ENCODE measurements at regions not wholly inside any gene's neighbourhood (a gene's known extent, or its start where the extent isn't known, plus 50 kb on each side); places are given as distances from the start of the nearest gene placed in this dataset.
A peak's percentile ranks its signal among the peaks of the same experiment; 100 is the strongest.

DNA sequence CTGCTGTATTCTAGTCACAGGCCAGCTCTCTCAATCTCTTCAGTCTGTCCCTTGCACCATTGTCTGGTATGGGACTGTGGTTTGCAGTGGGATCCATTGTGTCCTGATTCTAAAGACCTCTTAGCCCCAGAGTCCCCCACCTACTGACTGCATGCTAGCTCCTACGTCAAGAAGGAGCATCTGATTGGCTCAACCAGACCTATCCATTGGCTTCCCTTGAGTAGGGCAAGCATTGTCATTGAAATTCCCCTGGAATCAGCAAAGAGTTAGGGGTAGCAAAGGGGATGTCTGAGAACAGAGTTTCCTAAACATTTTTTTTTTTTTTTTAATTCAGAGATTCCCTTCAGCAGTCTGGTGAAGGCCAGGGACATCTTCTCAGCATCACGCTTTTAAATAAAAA lies 175.3 kb upstream of the MPHOSPH6 start:
- no peak for DNase-seq

DNA sequence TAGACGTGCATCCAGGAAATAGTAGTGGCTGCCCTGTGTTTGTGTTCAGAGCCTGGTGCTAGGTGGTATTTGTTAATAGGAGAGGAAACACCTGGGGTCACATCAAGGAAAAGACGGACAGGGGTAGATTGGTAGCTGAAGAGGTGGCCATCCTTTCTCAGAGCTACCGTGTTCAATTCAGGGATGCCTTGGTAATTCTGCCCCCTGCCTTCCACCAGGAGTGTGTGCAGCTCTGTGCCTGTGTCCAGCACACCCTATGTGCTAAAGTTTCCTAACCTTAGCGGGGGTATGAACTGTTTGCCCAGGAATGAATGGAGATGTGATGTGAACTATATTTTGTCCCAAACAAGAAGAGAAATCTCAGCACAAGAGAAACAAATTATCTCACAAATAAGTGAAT lies 174.1 kb upstream of the MPHOSPH6 start:
- no peak for DNase-seq

DNA sequence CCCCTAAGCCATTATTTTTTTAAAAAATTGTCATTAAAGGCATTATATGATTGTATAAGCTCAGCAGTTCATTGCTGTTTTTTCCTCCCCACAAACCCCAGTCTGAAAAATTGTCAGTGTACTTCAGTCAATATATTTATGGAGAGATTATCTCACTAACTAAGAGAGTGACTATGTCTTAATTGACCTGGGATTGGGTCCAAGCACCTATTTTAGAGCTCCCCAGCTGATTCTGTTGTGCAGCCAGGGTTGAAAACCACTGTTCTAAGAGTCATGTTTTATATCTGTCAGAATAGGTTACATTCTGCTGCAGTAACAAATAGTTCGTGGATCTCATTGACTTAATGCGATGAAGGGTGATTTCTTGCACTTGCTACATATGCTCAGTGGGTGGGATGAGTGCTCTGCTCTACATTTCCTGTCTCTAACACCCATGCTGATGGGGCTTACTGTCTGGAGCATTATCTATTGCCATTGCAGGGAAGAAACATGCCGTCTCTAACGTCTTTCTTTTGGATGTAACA lies 171.2 kb upstream of the MPHOSPH6 start:
- DNase-seq: no peak

DNA sequence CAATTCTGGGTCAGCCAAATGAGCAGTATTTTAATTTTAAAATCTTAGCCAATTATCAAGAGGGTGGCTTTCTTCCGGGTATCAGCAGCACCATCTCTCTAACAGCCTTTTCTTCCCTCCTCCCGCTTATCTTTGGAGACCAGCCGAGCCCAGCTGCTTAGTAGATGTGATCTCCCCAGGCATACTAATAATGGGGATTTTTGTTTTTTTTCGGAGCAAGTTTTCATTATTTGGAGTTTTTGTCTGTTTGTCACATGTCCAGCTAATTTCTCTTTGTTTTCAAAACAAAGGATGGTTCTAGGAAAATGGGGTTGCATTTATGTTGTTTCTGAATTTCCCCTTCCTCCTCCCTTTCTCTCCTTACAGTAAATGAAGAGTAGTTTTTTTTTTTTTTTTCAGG lies 170.5 kb upstream of the MPHOSPH6 start:
- DNase-seq: no peak

DNA sequence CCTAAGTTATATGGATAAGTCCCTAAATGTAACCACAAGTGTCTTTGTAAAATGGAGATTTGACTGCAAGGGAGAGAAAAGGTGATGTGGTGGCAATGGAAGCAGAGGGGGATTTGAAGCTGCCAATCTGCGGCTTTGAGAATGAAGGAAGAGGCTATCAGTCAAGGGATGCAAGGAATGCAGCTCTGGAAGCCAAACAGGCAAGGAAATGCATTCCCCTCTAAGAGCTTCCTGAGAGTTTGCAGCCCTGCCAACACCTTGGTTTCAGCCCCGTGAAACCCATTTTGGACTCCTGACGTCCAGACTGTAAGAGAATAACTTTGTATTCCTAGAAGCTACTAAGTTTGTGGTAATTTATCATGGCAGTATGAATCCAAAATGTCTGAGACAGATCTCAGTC lies 167.3 kb upstream of the MPHOSPH6 start:
- no peak for DNase-seq

DNA sequence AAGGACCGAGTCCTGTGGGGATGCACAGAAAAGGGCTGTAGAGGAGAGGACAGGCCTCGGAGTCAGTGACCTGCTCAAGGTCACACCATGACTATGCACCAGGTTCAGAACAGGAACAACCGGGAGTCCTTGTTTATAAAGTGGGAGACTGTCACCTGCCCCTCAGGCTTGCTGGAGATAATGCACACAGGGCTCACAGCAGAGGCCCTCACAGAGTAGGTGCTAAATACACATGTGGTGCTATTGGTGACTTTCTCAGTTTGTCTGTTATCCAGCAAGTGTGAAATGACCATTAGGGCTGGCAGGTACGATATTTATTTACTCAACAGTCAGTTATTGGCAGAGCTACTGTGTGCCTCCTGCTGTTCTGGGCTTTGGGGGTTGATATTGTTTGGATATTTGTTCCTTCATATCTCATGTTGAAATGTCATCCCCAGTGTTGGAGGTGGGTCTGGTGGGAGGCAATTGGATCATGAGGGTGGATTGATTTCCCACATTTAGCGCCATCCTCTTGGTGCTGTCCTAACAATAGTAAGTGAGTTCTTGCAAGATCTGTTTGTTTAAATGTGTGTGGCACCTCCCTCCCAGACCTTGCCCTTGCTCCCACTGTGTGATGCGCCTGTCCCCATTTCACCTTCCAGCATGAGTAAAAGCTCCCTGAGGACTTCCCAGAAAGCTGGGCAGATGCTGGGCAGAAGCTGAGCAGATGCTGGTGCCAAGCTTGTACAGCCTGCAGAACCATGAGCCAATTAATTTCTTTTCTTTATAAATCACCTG lies 162.1 kb upstream of the MPHOSPH6 start:
- no peak for DNase-seq

DNA sequence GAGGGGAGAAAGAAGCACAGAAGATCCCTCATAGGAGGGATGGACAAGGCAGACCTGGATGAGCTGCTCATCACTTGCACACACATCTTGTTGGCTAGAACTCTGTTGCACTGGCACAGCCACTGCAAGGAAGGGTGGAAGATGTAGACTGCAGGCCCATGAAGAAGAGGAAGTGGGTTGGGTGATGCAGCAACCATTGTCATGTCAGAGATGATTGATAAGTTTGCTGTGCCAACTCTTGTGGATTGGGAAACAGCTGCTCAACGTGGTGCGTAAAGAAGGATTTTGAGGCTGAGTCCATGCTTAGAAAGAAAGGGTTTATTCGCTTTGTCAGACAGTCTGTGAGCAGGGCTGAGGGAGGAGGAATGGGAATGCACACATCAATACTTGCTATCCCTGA lies 161.4 kb upstream of the MPHOSPH6 start:
- no peak for DNase-seq

DNA sequence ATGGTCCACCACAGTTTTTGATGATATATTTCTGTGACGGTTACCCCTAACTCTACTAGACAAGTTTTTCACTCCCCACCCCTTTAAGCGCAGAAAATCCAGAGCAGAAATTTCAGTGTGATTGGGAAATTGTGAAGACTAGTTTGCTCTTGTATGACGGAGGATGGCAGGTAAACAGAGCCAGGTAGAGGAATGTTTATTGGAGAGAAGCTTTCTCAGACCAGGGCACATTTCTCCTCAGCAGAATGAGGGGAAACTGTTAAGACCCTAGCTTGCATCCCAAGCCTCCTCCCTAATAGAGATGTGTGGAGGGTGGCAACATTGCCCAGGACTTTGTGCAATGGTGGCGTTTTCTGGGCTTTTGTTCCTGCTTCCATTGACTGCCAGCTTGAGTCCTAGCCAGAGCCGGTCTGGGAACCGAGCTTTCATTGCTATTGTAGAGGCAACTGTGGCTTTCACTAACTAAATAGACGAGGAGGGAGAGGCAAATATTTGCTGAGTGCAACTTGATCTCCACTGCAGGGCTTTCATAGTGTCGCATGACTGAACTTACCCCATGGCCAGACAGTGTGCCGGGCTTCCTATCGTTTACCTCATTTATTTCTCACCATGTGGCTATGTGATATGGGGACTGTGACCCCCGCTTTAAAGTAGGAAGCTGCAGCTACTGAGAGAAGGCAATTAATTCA lies 159.6 kb upstream of the MPHOSPH6 start:
- peak; percentile 9 for DNase-seq

DNA sequence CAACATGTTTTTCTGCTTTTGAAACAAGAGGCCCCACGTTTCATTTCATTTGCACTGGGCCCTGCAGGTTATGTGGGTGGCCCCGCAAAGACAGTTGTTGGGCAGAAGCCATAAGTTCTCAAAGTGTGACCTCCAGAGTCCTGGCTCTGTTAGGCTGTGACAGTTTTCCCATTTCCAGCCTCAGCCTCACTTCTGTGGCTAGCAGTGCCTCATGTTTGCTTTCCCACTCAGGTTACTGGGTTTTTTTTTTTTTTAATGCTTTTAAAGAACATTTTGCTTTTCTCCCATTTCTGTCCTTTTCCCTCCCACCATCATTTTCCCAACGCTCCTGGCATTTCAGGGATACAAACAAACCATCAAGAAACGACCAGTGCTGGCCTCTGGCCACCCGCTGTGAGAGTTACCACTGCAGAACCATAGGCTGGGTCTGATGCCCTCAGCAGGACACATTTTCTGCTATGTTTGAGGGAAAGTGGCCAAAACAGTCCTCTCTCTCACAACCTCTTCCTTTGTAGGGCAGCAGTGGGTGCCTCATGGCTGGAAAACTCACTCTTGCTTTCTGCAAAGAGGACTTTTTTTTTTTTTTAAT lies 159.0 kb upstream of the MPHOSPH6 start:
- no peak for DNase-seq

DNA sequence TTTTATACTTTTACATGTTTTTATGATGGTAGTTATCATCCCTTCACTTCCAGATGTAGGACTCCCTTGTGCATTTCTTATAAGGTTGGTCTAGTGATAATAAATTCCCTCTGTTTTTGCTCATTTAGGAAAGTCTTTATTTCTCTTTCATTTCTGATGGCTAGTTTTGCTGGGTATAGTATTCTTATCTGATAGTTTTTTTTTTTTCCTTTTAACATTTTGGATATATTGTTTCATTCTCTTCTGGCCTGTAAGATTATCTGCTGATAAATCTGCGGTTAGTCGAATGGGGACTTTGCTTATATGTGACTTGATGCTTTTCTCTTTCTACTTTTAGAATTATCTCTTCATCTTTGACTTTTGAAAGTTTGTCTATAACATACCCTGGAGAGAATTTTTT lies 153.1 kb upstream of the MPHOSPH6 start:
- no peak for DNase-seq

DNA sequence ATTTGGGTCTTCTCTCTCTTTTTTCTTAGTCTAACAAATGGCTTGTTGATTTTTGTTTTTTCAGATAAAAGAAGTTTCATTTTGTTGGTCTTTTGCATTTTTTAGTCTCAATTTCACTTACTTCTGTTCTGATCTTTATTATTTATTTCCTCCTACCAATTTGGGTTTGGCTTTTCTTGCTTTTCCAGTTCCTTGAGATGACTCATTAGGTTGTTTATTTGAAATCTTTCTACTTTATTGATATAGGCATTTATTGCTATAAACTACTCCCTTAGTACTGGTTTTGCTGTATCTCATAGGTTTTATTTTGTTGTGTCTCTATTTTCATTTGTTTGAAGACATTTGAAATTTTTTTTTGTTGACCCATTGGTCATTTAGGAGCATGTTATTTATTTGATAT lies 152.2 kb upstream of the MPHOSPH6 start:
- no peak for DNase-seq

DNA sequence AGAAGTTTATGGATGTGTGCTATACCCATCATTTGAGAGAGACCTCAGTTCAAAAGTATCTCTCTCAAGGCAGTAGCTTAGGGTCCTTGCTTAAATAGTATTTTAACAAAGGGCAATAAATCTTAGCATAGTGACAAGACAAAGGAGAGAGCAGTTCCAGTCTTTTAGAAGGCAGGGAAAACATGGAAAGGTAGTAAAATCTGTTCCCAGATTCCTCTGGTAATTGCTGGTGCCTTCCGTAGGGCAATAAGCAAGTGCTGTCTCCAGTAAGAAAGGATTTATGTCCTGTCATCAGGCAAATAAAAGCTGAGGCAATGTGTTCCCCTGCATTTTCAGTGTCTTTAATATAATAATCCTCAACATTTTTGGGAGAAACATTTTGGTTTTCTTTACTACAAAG lies 149.0 kb upstream of the MPHOSPH6 start:
- DNase-seq: no peak

DNA sequence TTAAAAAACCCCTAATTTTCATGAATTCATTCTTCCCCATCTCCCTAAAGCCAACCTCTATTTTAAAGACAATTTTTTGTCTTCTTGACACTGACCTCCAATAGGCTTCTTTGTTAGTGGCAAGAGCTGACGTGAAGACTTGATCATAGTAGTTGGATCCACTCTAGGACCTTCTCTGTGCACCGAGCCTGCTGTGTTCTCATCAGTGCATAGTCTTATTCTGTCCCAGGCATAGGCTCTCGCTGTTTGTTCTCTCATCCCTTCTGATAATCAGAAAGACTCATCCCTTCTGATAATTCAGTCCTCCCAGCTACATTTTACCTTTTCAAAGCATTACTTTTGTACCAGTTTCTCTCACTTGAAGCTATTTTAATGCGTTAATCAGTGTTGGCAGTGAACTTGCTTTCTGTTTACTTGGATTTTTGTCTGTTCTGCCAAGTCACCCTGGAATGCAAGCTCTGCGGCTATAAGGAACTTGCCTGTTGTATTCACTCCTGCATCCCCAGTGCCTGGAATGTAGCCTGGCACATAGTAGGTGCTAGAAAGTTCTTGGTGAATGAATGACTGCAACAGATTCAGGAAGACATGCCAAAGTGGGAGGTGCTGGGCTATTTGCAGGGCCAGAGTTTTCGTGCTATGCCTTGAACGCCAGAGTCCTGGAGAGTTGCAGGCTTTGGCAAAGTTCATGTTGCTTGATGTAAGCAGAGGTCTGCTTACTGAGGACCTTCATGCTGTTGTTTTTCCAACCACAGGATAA lies 147.6 kb upstream of the MPHOSPH6 start:
- no peak for DNase-seq

DNA sequence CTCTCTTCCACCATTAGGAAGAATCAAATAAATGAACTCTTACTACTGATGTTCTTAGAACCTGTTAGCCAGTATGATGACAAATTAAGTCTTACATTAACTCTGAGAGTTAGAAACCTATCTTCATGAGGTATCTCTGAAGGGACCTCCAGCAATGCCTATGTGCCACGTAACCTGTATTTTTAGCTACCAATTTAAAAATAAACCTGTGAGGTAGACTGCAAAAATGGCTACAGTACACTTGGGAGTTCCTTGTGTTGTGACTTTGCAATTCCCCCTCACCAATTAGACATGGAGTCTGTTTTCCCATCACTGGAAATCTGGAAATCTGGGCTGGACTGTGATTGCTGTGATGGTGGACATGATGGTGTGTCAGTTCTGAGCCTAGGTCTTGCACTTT lies 143.7 kb upstream of the MPHOSPH6 start:
- DNase-seq: no peak

DNA sequence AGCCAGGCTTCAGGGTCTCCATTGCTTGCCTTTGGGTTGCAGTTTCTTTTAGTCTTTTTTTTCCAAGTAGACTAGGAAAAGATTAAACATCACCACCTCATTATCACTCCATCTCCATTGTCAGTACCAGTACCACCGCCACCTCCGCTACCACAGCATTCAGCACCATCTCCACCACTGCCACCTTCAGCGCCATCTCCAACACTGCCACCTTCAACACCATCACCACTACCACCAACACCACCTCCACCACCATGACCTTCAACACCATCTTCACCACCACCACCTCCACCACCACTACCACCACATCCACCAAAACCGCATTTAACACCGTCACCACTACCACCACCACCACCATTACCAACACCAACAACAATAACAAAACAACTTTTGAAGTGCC lies 141.5 kb upstream of the MPHOSPH6 start:
- DNase-seq: no peak

DNA sequence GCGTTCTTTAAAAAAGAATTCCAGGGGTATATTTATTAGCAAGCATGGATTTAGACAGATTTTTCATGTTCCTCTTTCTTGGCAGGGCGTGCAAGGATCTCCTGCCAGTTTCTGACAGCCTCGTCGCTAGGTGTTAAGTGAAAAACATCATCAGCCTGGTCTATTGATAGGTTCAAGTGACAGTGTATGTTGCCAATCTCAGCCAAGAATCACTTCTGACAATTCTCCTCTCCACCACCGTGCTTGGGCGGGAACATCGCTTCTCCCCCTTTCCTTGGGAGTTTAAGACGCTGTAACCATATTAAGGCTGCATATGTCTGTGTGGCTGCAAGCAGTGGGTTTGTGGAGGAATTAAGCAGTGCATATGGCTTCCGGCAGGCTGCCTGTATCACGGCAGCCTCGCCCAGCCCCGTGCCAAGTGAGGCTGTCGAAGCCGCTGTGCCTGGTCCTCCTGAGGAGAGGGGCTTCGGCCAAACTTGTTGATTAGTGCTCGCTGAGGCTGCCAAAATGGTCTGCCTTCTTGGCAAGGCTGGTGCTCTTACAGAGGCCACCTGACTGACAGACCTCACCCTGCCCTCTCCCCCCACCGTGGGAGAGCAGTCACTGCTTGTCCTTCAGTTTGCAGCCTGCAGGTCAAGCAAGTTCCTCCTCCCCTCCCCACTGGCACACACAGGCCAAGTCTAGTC lies 132.2 kb upstream of the MPHOSPH6 start:
- no peak for DNase-seq

DNA sequence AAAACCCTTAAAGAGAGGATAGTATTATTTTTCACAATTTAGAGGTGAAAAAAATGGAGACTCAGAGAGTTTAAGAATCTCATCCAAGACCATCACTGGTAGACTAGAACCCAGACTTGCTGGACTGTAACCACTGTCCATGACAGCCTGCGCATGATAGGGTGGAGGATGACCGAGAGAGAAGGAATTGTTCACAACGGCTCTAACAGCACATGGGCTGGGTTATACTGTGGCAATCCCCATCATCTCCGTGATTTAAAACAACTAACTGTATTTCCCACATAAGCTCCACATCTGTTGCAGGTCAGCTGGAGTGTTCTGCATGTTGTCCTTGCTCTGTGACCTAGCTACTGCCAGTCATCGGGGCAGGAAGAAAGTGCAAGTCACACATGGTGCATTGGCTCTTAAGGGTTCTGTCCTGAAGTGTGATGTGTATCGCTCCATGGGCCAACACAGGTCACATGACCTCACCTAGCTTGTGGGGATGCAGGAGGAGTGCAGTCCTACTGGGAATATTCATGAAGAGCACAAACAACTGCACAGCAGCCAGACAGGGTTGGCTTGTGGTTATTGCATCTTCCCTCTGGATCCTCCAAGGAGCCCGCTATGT lies 131.2 kb upstream of the MPHOSPH6 start:
- no peak for DNase-seq

DNA sequence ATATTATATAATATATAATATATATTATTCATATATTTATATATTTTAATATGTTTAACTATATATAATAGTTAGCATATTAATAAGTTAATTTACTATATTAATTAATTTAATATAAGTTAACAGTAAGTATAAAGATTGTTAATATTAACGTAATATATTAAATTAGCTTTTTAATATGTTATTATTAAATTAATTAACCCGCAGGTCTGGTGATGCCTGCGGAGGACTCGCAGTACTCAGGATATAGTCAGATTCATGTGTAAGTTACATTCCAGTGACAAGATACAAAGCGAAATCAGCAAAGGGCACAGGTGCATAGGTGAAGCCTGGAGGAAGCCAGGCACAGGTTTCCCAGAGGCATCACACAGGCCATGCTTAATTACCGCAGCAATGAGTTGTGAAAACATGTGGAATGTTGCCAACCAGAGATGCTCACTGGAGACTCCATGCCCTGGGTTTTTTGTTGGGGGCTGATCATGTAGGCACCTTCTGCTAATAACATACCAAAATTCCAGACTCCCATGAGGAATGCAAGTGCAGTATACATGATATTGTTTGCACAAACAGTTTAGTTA lies 130.4 kb upstream of the MPHOSPH6 start:
- DNase-seq: no peak

DNA sequence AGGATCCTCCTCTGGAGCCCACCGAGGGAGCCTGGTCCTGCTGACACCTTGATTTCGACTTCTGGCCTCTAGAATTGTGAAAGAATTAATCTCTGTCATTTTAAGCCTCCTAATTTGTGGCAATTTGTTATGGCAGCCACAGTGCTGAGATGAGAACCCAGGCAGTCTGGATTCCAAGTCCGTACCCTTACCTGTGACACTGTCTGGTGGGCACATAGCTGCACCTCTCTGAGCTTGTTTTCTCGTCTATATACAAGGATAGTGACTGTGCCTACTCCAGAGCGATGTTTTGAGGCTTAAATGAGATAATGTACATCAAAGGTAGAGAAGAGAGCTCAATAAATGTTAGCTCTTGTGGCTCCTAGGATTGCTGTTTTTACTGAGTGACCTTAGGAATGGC lies 128.4 kb upstream of the MPHOSPH6 start:
- DNase-seq: no peak

DNA sequence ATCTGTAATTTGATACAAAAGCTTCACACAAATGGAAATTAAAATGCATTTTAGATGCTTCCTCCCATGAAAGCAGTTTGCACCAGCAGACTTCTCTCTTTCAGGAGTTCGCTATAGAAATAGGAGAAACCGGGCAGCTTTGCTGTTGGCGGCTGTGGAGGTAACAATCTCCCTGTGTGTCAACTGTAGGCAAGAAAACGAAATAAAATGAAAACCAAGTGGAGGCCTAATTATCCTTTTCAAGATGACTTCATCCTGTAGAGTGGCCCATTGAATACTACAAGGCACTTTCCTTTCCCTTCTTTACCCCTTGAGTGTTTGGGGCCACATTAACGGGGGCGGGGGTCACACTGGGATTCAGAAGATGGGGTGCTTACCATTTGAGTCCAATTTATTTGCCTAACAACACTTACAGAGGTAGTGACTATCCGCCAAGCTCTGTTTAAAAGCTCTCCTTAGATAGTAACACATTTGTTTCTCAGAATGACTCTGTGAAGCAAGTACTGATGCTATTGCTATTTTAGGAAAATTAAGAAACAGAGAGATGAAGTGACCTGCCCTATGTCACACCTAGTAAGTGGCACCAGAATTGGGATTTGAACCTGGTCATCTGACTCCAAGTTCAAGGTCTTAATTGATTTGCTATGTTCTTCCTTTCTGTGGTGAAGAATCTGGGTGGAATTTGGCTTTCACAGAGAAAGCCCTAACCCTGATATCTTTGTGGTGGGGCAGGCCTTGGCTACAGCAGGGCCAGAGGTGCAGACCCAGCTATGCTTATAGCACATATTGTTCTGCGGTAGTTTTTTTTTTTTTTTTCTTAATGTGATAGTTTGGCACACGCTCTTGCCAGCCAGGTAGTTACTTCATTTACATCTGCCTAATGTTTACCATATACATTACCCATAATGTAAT lies 125.5 kb upstream of the MPHOSPH6 start:
- no peak for DNase-seq

DNA sequence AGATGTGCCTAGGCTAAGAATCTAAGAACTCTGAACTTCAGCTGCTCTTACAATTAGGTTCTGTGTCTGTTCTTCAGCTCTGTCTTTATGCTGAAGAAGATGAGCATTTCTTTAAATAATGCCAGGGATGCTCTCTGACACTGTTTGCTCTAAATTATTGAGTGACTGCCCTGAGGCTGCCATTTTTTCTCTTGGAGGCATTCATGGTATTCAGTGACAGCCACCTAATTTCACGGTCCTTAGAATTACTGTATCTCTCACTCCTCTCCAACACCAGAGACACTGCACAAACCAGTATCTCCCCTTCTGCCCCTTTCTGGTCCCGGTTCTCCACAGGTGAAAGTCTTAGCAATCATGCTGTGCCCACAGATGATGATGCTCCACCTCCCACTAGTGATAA lies 123.6 kb upstream of the MPHOSPH6 start:
- DNase-seq: no peak

Measured in NCI-H1436 treated with DMSO at 0.1 percent for 48 hours (cell line).